ENCODE measurements at regions not wholly inside any gene's neighbourhood (a gene's known extent, or its start where the extent isn't known, plus 50 kb on each side); places are given as distances from the start of the nearest gene placed in this dataset.

GRCh38 chr20:60465439-60465838, 507.2 kb downstream of the CDH26 start:
- no peak for TF ChIP-seq CTCF (IDR thresholded peaks at IDR 0.05; ENCODE audit: low read length)
- TF ChIP-seq EZH2 (optimal IDR thresholded peaks at IDR 0.05; ENCODE audit: low read depth, low read length), result no peak
- no peak for TF ChIP-seq EZH2phosphoT487 (IDR thresholded peaks at IDR 0.05; ENCODE audit: low read length)
